ENCODE measurements at regions not wholly inside any gene's neighbourhood (a gene's known extent, or its start where the extent isn't known, plus 50 kb on each side); places are given as distances from the start of the nearest gene placed in this dataset.

GRCh38 chr15:91603384-91604080, 250.0 kb upstream of the SLCO3A1 start:
- no peak for TF ChIP-seq USF1 (IDR thresholded peaks at IDR 0.05)
- TF ChIP-seq TCF12 (IDR thresholded peaks at IDR 0.05; ENCODE audit: low read depth): no peak
- TF ChIP-seq TAF1 (IDR thresholded peaks at IDR 0.05; ENCODE audit: low read depth): no peak
- TF ChIP-seq, protein P1, sequence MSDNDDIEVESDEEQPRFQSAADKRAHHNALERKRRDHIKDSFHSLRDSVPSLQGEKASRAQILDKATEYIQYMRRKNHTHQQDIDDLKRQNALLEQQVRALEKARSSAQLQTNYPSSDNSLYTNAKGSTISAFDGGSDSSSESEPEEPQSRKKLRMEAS (IDR thresholded peaks at IDR 0.05): no peak
- no peak for TF ChIP-seq CREB1 (IDR thresholded peaks at IDR 0.05; ENCODE audit: low read depth)
- TF ChIP-seq, protein P2, sequence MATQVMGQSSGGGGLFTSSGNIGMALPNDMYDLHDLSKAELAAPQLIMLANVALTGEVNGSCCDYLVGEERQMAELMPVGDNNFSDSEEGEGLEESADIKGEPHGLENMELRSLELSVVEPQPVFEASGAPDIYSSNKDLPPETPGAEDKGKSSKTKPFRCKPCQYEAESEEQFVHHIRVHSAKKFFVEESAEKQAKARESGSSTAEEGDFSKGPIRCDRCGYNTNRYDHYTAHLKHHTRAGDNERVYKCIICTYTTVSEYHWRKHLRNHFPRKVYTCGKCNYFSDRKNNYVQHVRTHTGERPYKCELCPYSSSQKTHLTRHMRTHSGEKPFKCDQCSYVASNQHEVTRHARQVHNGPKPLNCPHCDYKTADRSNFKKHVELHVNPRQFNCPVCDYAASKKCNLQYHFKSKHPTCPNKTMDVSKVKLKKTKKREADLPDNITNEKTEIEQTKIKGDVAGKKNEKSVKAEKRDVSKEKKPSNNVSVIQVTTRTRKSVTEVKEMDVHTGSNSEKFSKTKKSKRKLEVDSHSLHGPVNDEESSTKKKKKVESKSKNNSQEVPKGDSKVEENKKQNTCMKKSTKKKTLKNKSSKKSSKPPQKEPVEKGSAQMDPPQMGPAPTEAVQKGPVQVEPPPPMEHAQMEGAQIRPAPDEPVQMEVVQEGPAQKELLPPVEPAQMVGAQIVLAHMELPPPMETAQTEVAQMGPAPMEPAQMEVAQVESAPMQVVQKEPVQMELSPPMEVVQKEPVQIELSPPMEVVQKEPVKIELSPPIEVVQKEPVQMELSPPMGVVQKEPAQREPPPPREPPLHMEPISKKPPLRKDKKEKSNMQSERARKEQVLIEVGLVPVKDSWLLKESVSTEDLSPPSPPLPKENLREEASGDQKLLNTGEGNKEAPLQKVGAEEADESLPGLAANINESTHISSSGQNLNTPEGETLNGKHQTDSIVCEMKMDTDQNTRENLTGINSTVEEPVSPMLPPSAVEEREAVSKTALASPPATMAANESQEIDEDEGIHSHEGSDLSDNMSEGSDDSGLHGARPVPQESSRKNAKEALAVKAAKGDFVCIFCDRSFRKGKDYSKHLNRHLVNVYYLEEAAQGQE (IDR thresholded peaks at IDR 0.05; ENCODE audit: low read depth): no peak
- TF ChIP-seq CEBPB (IDR thresholded peaks at IDR 0.05): no peak
- no peak for TF ChIP-seq FOXM1 (IDR thresholded peaks at IDR 0.05; ENCODE audit: borderline replicate concordance, low read depth)
- no peak for TF ChIP-seq RAD21 (IDR thresholded peaks at IDR 0.05; ENCODE audit: low read depth)
- TF ChIP-seq YY1 (IDR thresholded peaks at IDR 0.05; ENCODE audit: low read depth): no peak
- no peak for TF ChIP-seq EGR1 (IDR thresholded peaks at IDR 0.05)
- TF ChIP-seq NFIC (IDR thresholded peaks at IDR 0.05): no peak
